ENCODE measurements at regions not wholly inside any gene's neighbourhood (a gene's known extent, or its start where the extent isn't known, plus 50 kb on each side); places are given as distances from the start of the nearest gene placed in this dataset.

GRCh38 chr18:32840962-32841361, 68.1 kb upstream of the KLHL14 start:
- no peak overlapping the region for H3K9ac ChIP-seq (ENCODE audit: low read depth, low read length)
- H3K4me1 ChIP-seq (ENCODE audit: control insufficient read depth, insufficient read depth, low read length), result no peaks in the 10 kb centered on the region
- no peak overlapping the region for H3K18ac ChIP-seq (ENCODE audit: low read depth, low read length)
- no peak overlapping the region for H4K8ac ChIP-seq (ENCODE audit: low read depth in 2 of 2, low read length in 2 of 2)
- BruUV-seq (replicated peaks), result no TSS peak
- no peaks in the 10 kb centered on the region for H3K9me3 ChIP-seq (ENCODE audit: control insufficient read depth, insufficient read depth, low read length)
- no CpG with 5 or more reads among the region's 1 CpG for WGBS, 2 experiments (ENCODE audit: extremely low coverage in 2 of 2, insufficient read length in 1 of 2)
- no peak overlapping the region for H3K4me3 ChIP-seq (ENCODE audit: insufficient read depth, low read depth, low read length)
- dilution Hi-C loops (cut with HindIII; ENCODE audit: low sequenced_read_pairs, unreplicated experiment) (no loop called here), in situ Hi-C loops (cut with MboI; ENCODE audit: low sequenced_read_pairs) (no loop called here), intact Hi-C loops (cut with micrococcal nuclease) (no loop called here)
- no peaks in the 10 kb centered on the region for H3K27me3 ChIP-seq (ENCODE audit: control insufficient read depth, insufficient read depth, low read length)
- no peak overlapping the region for H3K23ac ChIP-seq (ENCODE audit: low read depth, low read length)
- H2BK5ac ChIP-seq (ENCODE audit: low read depth, low read length, poor library complexity, severe bottlenecking), result no peak overlapping the region
- no peak overlapping the region for H2AFZ ChIP-seq (replicated peaks; ENCODE audit: low read length, poor library complexity)
- no peaks in the 10 kb centered on the region for H4K20me1 ChIP-seq (ENCODE audit: insufficient read depth, low read length)
- ChIA-PET CTCF (no interaction called here), POLR2A (ENCODE audit: unreplicated experiment) (no interaction called here)
- no peak overlapping the region for H2AK9ac ChIP-seq (replicated peaks; ENCODE audit: low read depth, low read length, poor library complexity)
- H3K14ac ChIP-seq (replicated peaks; ENCODE audit: low read depth, low read length), result no peak overlapping the region
- no peak overlapping the region for H3K56ac ChIP-seq (ENCODE audit: extremely low read depth, insufficient read depth, low read length)
- H3K79me1 ChIP-seq (ENCODE audit: low read depth in 1 of 2, low read length in 2 of 2), result no peaks in the 10 kb centered on the region
- TF ChIP-seq RCOR1 (IDR thresholded peaks at IDR 0.05; ENCODE audit: insufficient replicate concordance, low read length), result no peak
- TF ChIP-seq POLR2A (IDR thresholded peaks at IDR 0.05; ENCODE audit: low read depth, low read length), result no peak
- TF ChIP-seq MAFK (IDR thresholded peaks at IDR 0.05; ENCODE audit: low read depth, low read length), result no peak
- TF ChIP-seq NFE2L2 (IDR thresholded peaks at IDR 0.05; ENCODE audit: low read depth, low read length), result no peak
- no peak for TF ChIP-seq RAD21 (IDR thresholded peaks at IDR 0.05; ENCODE audit: low read length)
- no peak for TF ChIP-seq SMC3 (IDR thresholded peaks at IDR 0.05; ENCODE audit: low read depth, low read length)
- TF ChIP-seq MXI1 (IDR thresholded peaks at IDR 0.05; ENCODE audit: borderline replicate concordance, low read depth, low read length), result no peak
- no peak for TF ChIP-seq USF2 (IDR thresholded peaks at IDR 0.05; ENCODE audit: low read depth, low read length)
- no peak for TF ChIP-seq FOS (IDR thresholded peaks at IDR 0.05; ENCODE audit: low read depth, low read length)
- no peak for TF ChIP-seq CEBPB (IDR thresholded peaks at IDR 0.05; ENCODE audit: low read depth, low read length)
- no peak for TF ChIP-seq MAZ (IDR thresholded peaks at IDR 0.05; ENCODE audit: borderline replicate concordance, low read depth, low read length)
- no peak for TF ChIP-seq CTCF (conservative IDR thresholded peaks at IDR 0.05; ENCODE audit: low read depth, low read length)
- no peak for TF ChIP-seq RFX5 (IDR thresholded peaks at IDR 0.05; ENCODE audit: low read depth, low read length)
- TF ChIP-seq BHLHE40 (IDR thresholded peaks at IDR 0.05; ENCODE audit: low read depth, low read length), result no peak
- TF ChIP-seq ELK1 (IDR thresholded peaks at IDR 0.05; ENCODE audit: borderline replicate concordance, low read depth, low read length), result no peak
- TF ChIP-seq CHD1 (IDR thresholded peaks at IDR 0.05; ENCODE audit: low read depth, low read length), result no peak
- H2BK20ac ChIP-seq (ENCODE audit: low read depth, low read length), result no peak overlapping the region
- no peaks in the 10 kb centered on the region for H3K9me1 ChIP-seq (ENCODE audit: insufficient read depth, low read length)
- H4K91ac ChIP-seq (ENCODE audit: insufficient read depth, low read depth, low read length), result no peak overlapping the region
- no peak overlapping the region for H3K27ac ChIP-seq (ENCODE audit: insufficient read depth, low read length)
- no peak overlapping the region for H3K4me2 ChIP-seq (ENCODE audit: low read depth, low read length)
- no peak overlapping the region for H2BK120ac ChIP-seq (ENCODE audit: low read depth, low read length)
- no peak overlapping the region for H2BK15ac ChIP-seq (ENCODE audit: low read depth, low read length)
- DNase-seq, result no peak
- no peak overlapping the region for H3K4ac ChIP-seq (ENCODE audit: low read depth, low read length)
- ATAC-seq (ENCODE audit: low read depth), result no peak
- H3K36me3 ChIP-seq (ENCODE audit: control insufficient read depth, insufficient read depth, low read length), result no peaks in the 10 kb centered on the region
- H4K5ac ChIP-seq (ENCODE audit: low read depth, low read length), result no peak overlapping the region
- H2AK5ac ChIP-seq (ENCODE audit: low read depth, low read length), result no peak overlapping the region

All from IMR-90 (cell line).